NCI-H460 (cell line): ENCODE measurements at regions not wholly inside any gene's neighbourhood (a gene's known extent, or its start where the extent isn't known, plus 50 kb on each side); places are given as distances from the start of the nearest gene placed in this dataset.
"Not testable (repeated sequence)": the region's sequence is repeated elsewhere in the genome, so short reads cannot be mapped to it uniquely, and the experiment has no call there.

Source experiments
- DNase-seq: peaks from one replicate; pipeline ENCODE4 v3.0.0-alpha.2; 2016; ENCODE audit warnings: low read depth; ENCODE audit errors: extremely low read depth

DNA sequence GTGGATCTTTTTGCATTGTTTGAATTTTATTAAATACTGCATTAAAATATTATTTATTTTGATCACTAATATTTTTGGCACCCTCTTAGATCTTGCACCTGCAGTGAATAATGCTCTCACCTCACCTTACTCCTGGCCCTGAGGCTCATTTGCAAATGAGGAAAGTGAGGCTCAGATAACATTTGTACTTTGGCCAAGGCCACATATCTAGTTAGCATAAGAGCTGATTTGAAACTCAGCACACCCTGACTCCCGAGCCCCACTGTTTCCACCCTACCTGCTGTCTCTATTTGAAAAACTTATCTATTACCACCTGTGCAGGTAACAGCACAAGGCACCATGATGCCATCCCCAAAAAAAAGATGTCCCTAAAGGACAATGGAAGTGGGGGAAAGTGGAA, 358.7 kb upstream of the MAF start:
- no peak for DNase-seq

- no peak for DNase-seq
Observed at GRCh38 chr16:79954921-79955705, 354.6 kb upstream of the MAF start.

- DNase-seq, result no peak
Observed at GRCh38 chr16:79950932-79951719, 350.6 kb upstream of the MAF start.

DNA sequence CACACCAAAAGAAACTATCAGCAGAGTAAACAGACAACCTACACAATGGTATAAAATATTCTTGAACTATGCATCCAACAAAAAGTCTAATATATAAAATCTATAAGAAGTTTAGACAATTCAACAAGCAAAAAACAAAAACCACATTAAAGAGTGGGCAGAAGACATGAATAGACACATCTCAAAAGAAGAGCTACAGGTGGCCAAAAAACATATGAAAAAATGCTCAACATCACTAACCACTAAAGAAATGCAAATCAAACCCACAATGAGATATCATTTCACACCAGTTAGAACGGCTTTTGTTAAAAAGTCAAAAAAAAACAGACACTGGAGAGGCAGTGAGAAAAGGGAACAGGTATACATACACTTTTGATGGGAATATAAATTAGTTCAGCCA, 348.9 kb upstream of the MAF start:
- no peak for DNase-seq

- no peak for DNase-seq
Observed at GRCh38 chr16:79947771-79948170, 347.2 kb upstream of the MAF start.

GRCh38 chr16:79946252-79946651, 345.7 kb upstream of the MAF start:
- no peak for DNase-seq

- no peak for DNase-seq
Observed at GRCh38 chr16:79943736-79944135, 343.2 kb upstream of the MAF start.

DNA sequence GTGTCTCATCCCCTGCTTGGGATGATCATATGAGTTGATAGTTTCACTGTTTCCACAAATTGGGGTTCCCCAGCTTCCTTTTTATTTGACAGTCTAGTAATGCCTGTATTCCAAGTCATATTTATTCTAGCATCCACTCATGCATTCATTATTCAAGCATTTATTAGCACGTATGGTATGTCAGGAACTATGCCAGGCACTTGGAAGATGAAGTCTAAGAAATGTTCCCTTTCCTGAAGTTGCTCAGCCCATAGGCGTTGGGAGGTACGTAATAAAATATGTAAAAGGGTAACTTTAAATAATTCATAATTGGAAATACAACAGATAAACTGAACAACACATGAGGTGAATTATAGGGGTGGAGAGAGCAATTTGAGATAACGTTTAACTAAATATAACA, 338.0 kb upstream of the MAF start:
- no peak for DNase-seq

GRCh38 chr16:79937671-79938070, 337.1 kb upstream of the MAF start:
- not testable (repeated sequence) for DNase-seq

DNA sequence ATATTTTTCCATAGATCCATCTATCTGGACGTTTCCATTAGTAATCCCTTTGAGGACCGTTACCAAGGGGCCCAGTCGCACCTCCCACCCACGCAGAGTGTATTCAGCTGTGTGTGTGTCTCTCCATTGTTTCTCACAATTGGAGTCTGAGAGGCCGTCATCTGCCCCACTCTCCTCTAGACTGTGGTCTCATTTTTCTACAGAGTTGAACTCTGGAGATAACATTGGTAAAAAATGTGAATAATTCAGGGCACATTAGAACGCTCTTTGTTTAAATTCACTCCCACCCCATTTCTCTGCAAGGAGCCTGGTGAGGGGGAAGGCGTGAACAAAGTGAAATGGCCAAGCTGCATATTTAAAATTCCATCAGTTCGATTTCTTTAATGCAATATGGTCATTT, 333.1 kb upstream of the MAF start:
- DNase-seq, result no peak

- no peak for DNase-seq
Observed at GRCh38 chr16:79932572-79932971, 332.0 kb upstream of the MAF start.

- no peak for DNase-seq
Observed at GRCh38 chr16:79931721-79932120, 331.2 kb upstream of the MAF start.

- DNase-seq, result no peak
Observed at GRCh38 chr16:79929260-79929965, 328.9 kb upstream of the MAF start.

GRCh38 chr16:79928142-79928873, 327.8 kb upstream of the MAF start:
- DNase-seq, result no peak

DNA sequence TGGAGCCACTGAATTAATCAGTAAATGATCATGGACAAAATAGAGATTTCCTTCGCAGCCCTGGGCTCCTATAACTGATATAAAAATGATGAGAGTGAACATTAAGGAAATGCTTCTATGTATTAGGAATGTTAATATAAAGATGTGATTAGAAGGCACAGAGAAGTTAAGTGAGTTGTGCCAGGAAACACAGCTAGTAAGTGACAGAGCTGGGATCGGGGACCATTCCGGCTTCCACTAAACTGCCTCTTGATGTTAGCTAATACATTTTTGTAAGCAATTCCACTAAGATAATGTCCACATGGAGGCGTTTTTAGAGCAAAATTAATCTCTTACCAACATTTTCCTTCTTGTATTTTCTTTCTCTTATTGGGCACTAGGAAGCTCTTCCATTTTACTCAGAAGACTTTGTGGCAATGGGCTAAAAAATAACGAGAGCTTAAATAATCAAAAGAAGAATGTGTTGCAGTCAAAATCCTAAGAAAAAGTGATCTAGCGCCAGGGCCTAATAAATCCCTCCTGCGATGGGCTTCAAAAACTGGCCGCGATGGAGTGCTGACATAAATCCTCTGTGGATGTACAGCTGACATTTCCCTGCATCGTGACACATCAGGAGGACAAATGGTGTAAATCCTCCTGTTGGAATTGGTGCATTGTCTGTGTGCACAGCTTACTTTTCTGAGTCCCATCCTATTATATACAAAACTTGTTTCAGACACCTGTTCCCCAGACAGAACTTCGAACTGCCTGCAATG, 326.1 kb upstream of the MAF start:
- no peak for DNase-seq

- no peak for DNase-seq
Observed at GRCh38 chr16:79923431-79923830, 322.9 kb upstream of the MAF start.

- DNase-seq, result no peak
Observed at GRCh38 chr16:79920685-79921084, 320.1 kb upstream of the MAF start.

DNA sequence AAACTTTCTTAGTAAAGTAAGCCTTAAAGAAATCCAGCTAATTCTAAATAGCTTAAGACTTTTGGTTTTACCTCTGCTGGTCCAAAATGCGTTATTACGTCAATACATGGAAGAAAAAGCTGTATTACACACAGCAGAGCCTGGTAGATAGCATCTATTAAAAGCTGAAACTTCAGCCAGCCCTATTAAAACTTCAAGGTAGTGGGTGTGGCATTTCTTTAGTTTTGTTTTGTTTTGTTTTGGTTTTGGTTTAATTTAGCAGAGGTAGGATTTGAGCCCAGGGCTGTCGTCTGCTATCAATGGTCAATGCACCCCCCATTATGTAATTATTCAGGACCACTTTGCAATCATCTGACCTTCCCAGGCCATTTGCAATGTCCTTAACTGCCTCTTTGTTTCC, 318.4 kb upstream of the MAF start:
- DNase-seq, result no peak

DNA sequence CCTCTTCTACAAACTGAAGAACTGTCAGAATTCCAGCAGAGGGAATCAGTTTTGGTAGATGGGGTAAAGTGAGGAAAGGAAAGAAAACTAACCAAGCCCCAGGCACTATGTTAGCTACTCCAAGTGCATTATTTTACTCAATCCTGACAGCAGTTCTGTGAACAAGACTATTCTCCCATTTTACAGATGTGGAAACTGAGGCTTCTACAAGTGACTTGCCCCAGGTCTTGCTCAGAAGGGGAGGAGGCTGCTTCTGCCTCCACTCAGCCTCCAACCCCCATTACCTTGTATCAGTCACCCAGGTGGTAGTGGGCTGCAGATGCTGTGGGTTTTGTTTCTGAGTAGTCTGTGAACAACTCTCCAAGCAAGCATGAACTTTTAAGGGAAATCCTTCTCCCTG, 315.2 kb upstream of the MAF start:
- DNase-seq, result no peak
